ENCODE measurements at regions not wholly inside any gene's neighbourhood (a gene's known extent, or its start where the extent isn't known, plus 50 kb on each side); places are given as distances from the start of the nearest gene placed in this dataset.

- TF ChIP-seq ZSCAN18 (CRISPR knock-in tag; IDR thresholded peaks at IDR 0.05) = no peak
- TF ChIP-seq ZNF423 (CRISPR knock-in tag; IDR thresholded peaks at IDR 0.05) = no peak
- no peak for TF ChIP-seq ZMAT4 (CRISPR knock-in tag; IDR thresholded peaks at IDR 0.05)
- no peak for TF ChIP-seq ATF1 (CRISPR knock-in tag; IDR thresholded peaks at IDR 0.05)
- no peak for TF ChIP-seq JAZF1 (CRISPR knock-in tag; IDR thresholded peaks at IDR 0.05)
Observed at GRCh38 chr15:62357431-62357830, 192.3 kb upstream of the C2CD4B start (continued).

- Mint-ChIP-seq H3K9me3 (no peaks in the 10 kb centered on the region), H3K36me3 (no peaks in the 10 kb centered on the region), H3K4me1 (peaks cover 3% of the 10 kb centered on the region; the same call in 1 of the 2 replicates), H3K4me3 (no peak overlapping the region), H3K27me3 (ENCODE audit: low read depth) (no peaks in the 10 kb centered on the region; the same call in 1 of the 2 replicates), H3K27ac (no peak overlapping the region)
- POLR2A ChIA-PET = no interaction called here
- DNase-seq (ENCODE audit: low spot score) = no peak
- ATAC-seq = no peak
- TF ChIP-seq ZNF423 (CRISPR knock-in tag; IDR thresholded peaks at IDR 0.05) (no peak), SMAD4 (CRISPR knock-in tag; IDR thresholded peaks at IDR 0.05) (no peak), ELF4 (CRISPR knock-in tag; IDR thresholded peaks at IDR 0.05; ENCODE audit: low read depth) (no peak), NR3C1 (CRISPR knock-in tag; conservative IDR thresholded peaks at IDR 0.05; ENCODE audit: low read depth) (no peak), TCF7 (CRISPR knock-in tag; IDR thresholded peaks at IDR 0.05; ENCODE audit: low read depth) (no peak), NR1H2 (CRISPR knock-in tag; IDR thresholded peaks at IDR 0.05) (no peak), MYBL2 (CRISPR knock-in tag; IDR thresholded peaks at IDR 0.05) (no peak), JAZF1 (CRISPR knock-in tag; IDR thresholded peaks at IDR 0.05) (no peak), ZMAT4 (CRISPR knock-in tag; IDR thresholded peaks at IDR 0.05) (no peak), CREM (CRISPR knock-in tag; IDR thresholded peaks at IDR 0.05) (no peak), GABPB1 (CRISPR knock-in tag; IDR thresholded peaks at IDR 0.05) (no peak), SOX15 (CRISPR knock-in tag; IDR thresholded peaks at IDR 0.05) (no peak), ESRRA (CRISPR knock-in tag; IDR thresholded peaks at IDR 0.05; ENCODE audit: borderline replicate concordance) (no peak), JUN (CRISPR knock-in tag; IDR thresholded peaks at IDR 0.05) (no peak)
- TF ChIP-seq, protein P1, sequence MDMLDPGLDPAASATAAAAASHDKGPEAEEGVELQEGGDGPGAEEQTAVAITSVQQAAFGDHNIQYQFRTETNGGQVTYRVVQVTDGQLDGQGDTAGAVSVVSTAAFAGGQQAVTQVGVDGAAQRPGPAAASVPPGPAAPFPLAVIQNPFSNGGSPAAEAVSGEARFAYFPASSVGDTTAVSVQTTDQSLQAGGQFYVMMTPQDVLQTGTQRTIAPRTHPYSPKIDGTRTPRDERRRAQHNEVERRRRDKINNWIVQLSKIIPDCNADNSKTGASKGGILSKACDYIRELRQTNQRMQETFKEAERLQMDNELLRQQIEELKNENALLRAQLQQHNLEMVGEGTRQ (CRISPR knock-in tag; IDR thresholded peaks at IDR 0.05) = no peak
- TF ChIP-seq, protein P2, sequence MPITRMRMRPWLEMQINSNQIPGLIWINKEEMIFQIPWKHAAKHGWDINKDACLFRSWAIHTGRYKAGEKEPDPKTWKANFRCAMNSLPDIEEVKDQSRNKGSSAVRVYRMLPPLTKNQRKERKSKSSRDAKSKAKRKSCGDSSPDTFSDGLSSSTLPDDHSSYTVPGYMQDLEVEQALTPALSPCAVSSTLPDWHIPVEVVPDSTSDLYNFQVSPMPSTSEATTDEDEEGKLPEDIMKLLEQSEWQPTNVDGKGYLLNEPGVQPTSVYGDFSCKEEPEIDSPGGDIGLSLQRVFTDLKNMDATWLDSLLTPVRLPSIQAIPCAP (CRISPR knock-in tag; IDR thresholded peaks at IDR 0.05) = no peak
- TF ChIP-seq, protein P3, sequence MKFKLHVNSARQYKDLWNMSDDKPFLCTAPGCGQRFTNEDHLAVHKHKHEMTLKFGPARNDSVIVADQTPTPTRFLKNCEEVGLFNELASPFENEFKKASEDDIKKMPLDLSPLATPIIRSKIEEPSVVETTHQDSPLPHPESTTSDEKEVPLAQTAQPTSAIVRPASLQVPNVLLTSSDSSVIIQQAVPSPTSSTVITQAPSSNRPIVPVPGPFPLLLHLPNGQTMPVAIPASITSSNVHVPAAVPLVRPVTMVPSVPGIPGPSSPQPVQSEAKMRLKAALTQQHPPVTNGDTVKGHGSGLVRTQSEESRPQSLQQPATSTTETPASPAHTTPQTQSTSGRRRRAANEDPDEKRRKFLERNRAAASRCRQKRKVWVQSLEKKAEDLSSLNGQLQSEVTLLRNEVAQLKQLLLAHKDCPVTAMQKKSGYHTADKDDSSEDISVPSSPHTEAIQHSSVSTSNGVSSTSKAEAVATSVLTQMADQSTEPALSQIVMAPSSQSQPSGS (CRISPR knock-in tag; IDR thresholded peaks at IDR 0.05; ENCODE audit: borderline replicate concordance, low read depth) = no peak
- TF ChIP-seq, protein P4, sequence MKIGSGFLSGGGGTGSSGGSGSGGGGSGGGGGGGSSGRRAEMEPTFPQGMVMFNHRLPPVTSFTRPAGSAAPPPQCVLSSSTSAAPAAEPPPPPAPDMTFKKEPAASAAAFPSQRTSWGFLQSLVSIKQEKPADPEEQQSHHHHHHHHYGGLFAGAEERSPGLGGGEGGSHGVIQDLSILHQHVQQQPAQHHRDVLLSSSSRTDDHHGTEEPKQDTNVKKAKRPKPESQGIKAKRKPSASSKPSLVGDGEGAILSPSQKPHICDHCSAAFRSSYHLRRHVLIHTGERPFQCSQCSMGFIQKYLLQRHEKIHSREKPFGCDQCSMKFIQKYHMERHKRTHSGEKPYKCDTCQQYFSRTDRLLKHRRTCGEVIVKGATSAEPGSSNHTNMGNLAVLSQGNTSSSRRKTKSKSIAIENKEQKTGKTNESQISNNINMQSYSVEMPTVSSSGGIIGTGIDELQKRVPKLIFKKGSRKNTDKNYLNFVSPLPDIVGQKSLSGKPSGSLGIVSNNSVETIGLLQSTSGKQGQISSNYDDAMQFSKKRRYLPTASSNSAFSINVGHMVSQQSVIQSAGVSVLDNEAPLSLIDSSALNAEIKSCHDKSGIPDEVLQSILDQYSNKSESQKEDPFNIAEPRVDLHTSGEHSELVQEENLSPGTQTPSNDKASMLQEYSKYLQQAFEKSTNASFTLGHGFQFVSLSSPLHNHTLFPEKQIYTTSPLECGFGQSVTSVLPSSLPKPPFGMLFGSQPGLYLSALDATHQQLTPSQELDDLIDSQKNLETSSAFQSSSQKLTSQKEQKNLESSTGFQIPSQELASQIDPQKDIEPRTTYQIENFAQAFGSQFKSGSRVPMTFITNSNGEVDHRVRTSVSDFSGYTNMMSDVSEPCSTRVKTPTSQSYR (CRISPR knock-in tag; IDR thresholded peaks at IDR 0.05) = no peak
- TF ChIP-seq, protein P5, sequence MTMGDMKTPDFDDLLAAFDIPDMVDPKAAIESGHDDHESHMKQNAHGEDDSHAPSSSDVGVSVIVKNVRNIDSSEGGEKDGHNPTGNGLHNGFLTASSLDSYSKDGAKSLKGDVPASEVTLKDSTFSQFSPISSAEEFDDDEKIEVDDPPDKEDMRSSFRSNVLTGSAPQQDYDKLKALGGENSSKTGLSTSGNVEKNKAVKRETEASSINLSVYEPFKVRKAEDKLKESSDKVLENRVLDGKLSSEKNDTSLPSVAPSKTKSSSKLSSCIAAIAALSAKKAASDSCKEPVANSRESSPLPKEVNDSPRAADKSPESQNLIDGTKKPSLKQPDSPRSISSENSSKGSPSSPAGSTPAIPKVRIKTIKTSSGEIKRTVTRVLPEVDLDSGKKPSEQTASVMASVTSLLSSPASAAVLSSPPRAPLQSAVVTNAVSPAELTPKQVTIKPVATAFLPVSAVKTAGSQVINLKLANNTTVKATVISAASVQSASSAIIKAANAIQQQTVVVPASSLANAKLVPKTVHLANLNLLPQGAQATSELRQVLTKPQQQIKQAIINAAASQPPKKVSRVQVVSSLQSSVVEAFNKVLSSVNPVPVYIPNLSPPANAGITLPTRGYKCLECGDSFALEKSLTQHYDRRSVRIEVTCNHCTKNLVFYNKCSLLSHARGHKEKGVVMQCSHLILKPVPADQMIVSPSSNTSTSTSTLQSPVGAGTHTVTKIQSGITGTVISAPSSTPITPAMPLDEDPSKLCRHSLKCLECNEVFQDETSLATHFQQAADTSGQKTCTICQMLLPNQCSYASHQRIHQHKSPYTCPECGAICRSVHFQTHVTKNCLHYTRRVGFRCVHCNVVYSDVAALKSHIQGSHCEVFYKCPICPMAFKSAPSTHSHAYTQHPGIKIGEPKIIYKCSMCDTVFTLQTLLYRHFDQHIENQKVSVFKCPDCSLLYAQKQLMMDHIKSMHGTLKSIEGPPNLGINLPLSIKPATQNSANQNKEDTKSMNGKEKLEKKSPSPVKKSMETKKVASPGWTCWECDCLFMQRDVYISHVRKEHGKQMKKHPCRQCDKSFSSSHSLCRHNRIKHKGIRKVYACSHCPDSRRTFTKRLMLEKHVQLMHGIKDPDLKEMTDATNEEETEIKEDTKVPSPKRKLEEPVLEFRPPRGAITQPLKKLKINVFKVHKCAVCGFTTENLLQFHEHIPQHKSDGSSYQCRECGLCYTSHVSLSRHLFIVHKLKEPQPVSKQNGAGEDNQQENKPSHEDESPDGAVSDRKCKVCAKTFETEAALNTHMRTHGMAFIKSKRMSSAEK (CRISPR knock-in tag; IDR thresholded peaks at IDR 0.05; ENCODE audit: borderline replicate concordance) = no peak
- CTCF ChIA-PET = no interaction called here
Observed at GRCh38 chr15:62359416-62359815, 194.3 kb upstream of the C2CD4B start.
